GM12878 (cell line): ENCODE measurements at regions not wholly inside any gene's neighbourhood (a gene's known extent, or its start where the extent isn't known, plus 50 kb on each side); places are given as distances from the start of the nearest gene placed in this dataset.

Source experiments
- ATAC-seq: fragments of 200-7000 bp; cut with Tn5 transposase; 3 replicates; pipeline ENCODE4 v1.9.1; 2020; ENCODE audit warnings: mild to moderate bottlenecking, moderate library complexity
- BruUV-seq: library from RNA; stranded (reverse); fragments of 400-500 nt; replicated peaks from 2 replicates; lab custom pipeline; 2021; lab: Mats Ljungman, UMichigan
- CTCF ChIA-PET: fragments of 300-600 bp; sonication (Branson Sonifier 250); formaldehyde crosslinking; extraction: SDS; loops from one replicate; lab custom pipeline; 2021; ENCODE audit warnings: inconsistent platforms; lab: Yijun Ruan, JAX
- POLR2A ChIA-PET: fragments of 350-600 bp; formaldehyde crosslinking; extraction: SDS; loops from one replicate; lab custom pipeline; 2021; ENCODE audit warnings: inconsistent platforms; lab: Charles Lee
- RAD21 ChIA-PET: fragments of 300-600 bp; sonication (Branson Sonifier 250); formaldehyde crosslinking; loops from one replicate; lab custom pipeline; 2023; ENCODE audit warnings: antibody characterized with exemption; ENCODE audit not compliant: unreplicated experiment; lab: Charles Lee
- SMC1A ChIA-PET: fragments of 300-600 bp; sonication (Branson Sonifier 250); formaldehyde crosslinking; loops from one replicate; lab custom pipeline; 2023; ENCODE audit not compliant: unreplicated experiment, uncharacterized antibody; lab: Charles Lee
- DNase-seq: peaks from one replicate; pipeline ENCODE4 v3.0.0-alpha.2; 2011; ENCODE audit warnings: low read depth, low spot score
- FAIRE-seq: peaks from 3 replicates; lab custom pipeline; 2011; peaks lifted over from hg19 to GRCh38; lab: Jason Lieb, UNC
- H2AFZ ChIP-seq: 2 replicates; pipeline ENCODE4 v1.6.0; 2011; ENCODE audit warnings: low read depth, low read length, control low read depth; ENCODE audit not compliant: control insufficient read depth
- H3K27ac ChIP-seq: 2 replicates; pipeline ENCODE4 v1.5.1; 2011; ENCODE audit warnings: control low read depth; ENCODE audit not compliant: control insufficient read depth, insufficient read depth
- H3K27me3 ChIP-seq, 2 experiments: replicated peaks in 1 of 2; 2 replicates each; pipeline versions ENCODE4 v1.6.0 to v1.6.1; 2011; ENCODE audit warnings: low read length in 1 of 2; ENCODE audit not compliant: control insufficient read depth in 2 of 2, insufficient read depth in 2 of 2
- H3K36me3 ChIP-seq, 2 experiments: 2 replicates each; pipeline ENCODE4 v1.5.1; 2011; ENCODE audit warnings: low read length in 1 of 2; ENCODE audit not compliant: control insufficient read depth in 2 of 2, insufficient read depth in 2 of 2
- H3K4me1 ChIP-seq: 2 replicates; pipeline ENCODE4 v1.6.1; 2011; ENCODE audit warnings: mild to moderate bottlenecking, low read length, moderate library complexity, mixed read lengths; ENCODE audit not compliant: control insufficient read depth, insufficient read depth
- H3K4me2 ChIP-seq: 2 replicates; pipeline ENCODE4 v1.6.0; 2011; ENCODE audit warnings: control low read depth; ENCODE audit not compliant: control insufficient read depth, insufficient read depth
- H3K4me3 ChIP-seq: fragments of 200-600 bp; sonication (generic); 2 replicates; pipeline ENCODE4 v1.5.1; 2016
- H3K79me2 ChIP-seq: 2 replicates; pipeline ENCODE4 v1.6.0; 2011; ENCODE audit warnings: low read length; ENCODE audit not compliant: control insufficient read depth, insufficient read depth
- H3K9ac ChIP-seq: 2 replicates; pipeline ENCODE4 v1.8.0; 2011; ENCODE audit warnings: low read length, control low read depth, mixed read lengths; ENCODE audit not compliant: control insufficient read depth, insufficient read depth
- H3K9me3 ChIP-seq: replicated peaks from 3 replicates; pipeline ENCODE4 v1.5.1; 2011; ENCODE audit warnings: mild to moderate bottlenecking, low read length; ENCODE audit not compliant: control insufficient read depth, insufficient read depth
- H4K20me1 ChIP-seq: 2 replicates; pipeline ENCODE4 v1.6.0; 2011; ENCODE audit not compliant: control insufficient read depth, insufficient read depth
- CUX1 ChIP-seq: IDR thresholded peaks from 2 replicates; pipeline ENCODE4 v1.6.1; 2012; ENCODE audit warnings: improper control_type of control experiment, low read depth, low read length; ENCODE audit not compliant: insufficient replicate concordance
- MYC ChIP-seq: IDR thresholded peaks from 2 replicates; pipeline ENCODE4 v1.6.1; 2011; ENCODE audit warnings: mild to moderate bottlenecking, low read length, moderate library complexity, inconsistent platforms; ENCODE audit not compliant: insufficient read depth, insufficient replicate concordance, insufficient read length, severe bottlenecking
- PAX5 ChIP-seq: IDR thresholded peaks from 2 replicates; pipeline ENCODE4 v1.6.1; 2011; ENCODE audit warnings: low read depth, low read length, borderline replicate concordance
- PML ChIP-seq: IDR thresholded peaks from 2 replicates; pipeline ENCODE4 v1.6.1; 2012; ENCODE audit warnings: low read length, inconsistent platforms
- POLR2A ChIP-seq: IDR thresholded peaks from 2 replicates; pipeline ENCODE4 v1.6.1; 2011; ENCODE audit warnings: low read depth, mild to moderate bottlenecking, low read length
- RCOR1 ChIP-seq: conservative IDR thresholded peaks from 2 replicates; pipeline ENCODE4 v1.6.1; 2012; ENCODE audit warnings: low read depth, low read length, improper control_type of control experiment
- SKIL ChIP-seq: fragments of 450-650 bp; IDR thresholded peaks from 2 replicates; pipeline ENCODE4 v1.6.1; 2017; ENCODE audit warnings: mild to moderate bottlenecking, low read depth, inconsistent platforms; ENCODE audit not compliant: poor library complexity, severe bottlenecking
- TCF3 ChIP-seq: IDR thresholded peaks from 2 replicates; pipeline ENCODE4 v1.6.1; 2012; ENCODE audit warnings: low read depth, mild to moderate bottlenecking, low read length, borderline replicate concordance; ENCODE audit not compliant: insufficient read depth
- YBX1 ChIP-seq: fragments of 450-650 bp; IDR thresholded peaks from 2 replicates; pipeline ENCODE4 v1.6.1; 2016; ENCODE audit warnings: antibody characterized with exemption
- ZNF24 ChIP-seq: fragments of 450-650 bp; IDR thresholded peaks from 2 replicates; pipeline ENCODE4 v1.6.1; 2017; ENCODE audit warnings: antibody characterized with exemption, mild to moderate bottlenecking
- ZNF274 ChIP-seq: IDR thresholded peaks from one replicate; pipeline ENCODE4 v1.8.0; 2011; ENCODE audit not compliant: insufficient read length, insufficient read depth
- ZNF687 ChIP-seq: fragments of 450-650 bp; IDR thresholded peaks from 2 replicates; pipeline ENCODE4 v1.6.1; 2017; ENCODE audit warnings: mild to moderate bottlenecking, moderate library complexity
- WGBS: methylation state at CpG from one replicate; pipeline ENCODE4 v1.1.6; 2016; ENCODE audit warnings: low lambda C conversion rate; ENCODE audit not compliant: insufficient replicate concordance, insufficient coverage; ENCODE audit errors: missing lambda C conversion rate; 5-methylcytosine and 5-hydroxymethylcytosine counted together
- in situ Hi-C: fragments of 300-500 bp; cut with MboI; formaldehyde crosslinking; loops from 9 replicates; pipeline ENCODE4 v1.14.3; 2018; ENCODE audit warnings: mixed read lengths
- intact Hi-C: fragments of 100-400 bp; cut with micrococcal nuclease; formaldehyde crosslinking; loops from one replicate; pipeline ENCODE4 v1.14.2; 2022; ENCODE audit not compliant: unreplicated experiment

GRCh38 chr2:226030369-226030768, 630.9 kb downstream of the NYAP2 start:
- Histone ChIP-seq H2AFZ (no peak overlapping the region), H3K4me3 (no peak overlapping the region), H4K20me1 (no peaks in the 10 kb centered on the region), H3K9ac (no peak overlapping the region), H3K27me3 (peaks cover 2 to 4% of the 10 kb centered on the region in 2 experiments; a peak in 1 of 4 replicates), H3K9me3 (no peaks in the 10 kb centered on the region), H3K4me1 (no peaks in the 10 kb centered on the region), H3K36me3 (no peaks in the 10 kb centered on the region), H3K4me2 (no peak overlapping the region), H3K27ac (no peak overlapping the region), H3K79me2 (no peaks in the 10 kb centered on the region)
- DNase-seq (no peak), FAIRE-seq (no peak), ATAC-seq (no peak)
- TF ChIP-seq CUX1 (no peak), SKIL (no peak), MYC (no peak), ZNF274 (no peak), PML (no peak), ZNF24 (no peak), ZNF687 (no peak), POLR2A (no peak), PAX5 (no peak), YBX1 (no peak), TCF3 (no peak), RCOR1 (no peak)
- ChIA-PET RAD21 (no interaction called here), SMC1A (no interaction called here), CTCF (no interaction called here), POLR2A (no interaction called here)
- intact Hi-C loops (no loop called here), in situ Hi-C loops (no loop called here)
- no TSS peak for BruUV-seq
- WGBS = 27% methylated on average over 8 of the region's 8 CpGs
